HG03460 (cell line): ENCODE measurements at regions not wholly inside any gene's neighbourhood (a gene's known extent, or its start where the extent isn't known, plus 50 kb on each side); places are given as distances from the start of the nearest gene placed in this dataset.

ENCODE experiments used
- ATAC-seq: cut with Tn5 transposase; IDR thresholded peaks from one replicate; pipeline ENCODE4 v1.9.1; 2021; ENCODE audit not compliant: unreplicated experiment

DNA sequence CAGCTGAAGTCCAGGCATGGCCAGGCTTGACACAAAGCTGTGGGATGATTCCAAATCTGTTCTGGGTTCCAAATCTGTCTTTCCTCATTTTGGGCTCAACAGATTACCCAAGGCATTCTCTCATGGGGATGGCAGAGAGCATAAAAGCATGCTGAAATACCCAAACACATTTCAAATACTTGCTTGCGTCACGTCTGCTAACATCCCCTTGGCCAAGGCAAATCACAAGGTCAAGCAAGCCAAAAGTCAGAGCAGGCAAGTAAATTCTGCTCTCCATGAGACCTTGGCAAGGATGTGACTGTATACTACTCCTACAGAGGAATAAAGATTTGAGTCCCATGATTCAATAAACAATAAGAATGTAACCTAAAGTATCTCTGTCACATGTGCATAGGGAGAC, 306.7 kb downstream of the EPB41L4A start:
- ATAC-seq: no peak

DNA sequence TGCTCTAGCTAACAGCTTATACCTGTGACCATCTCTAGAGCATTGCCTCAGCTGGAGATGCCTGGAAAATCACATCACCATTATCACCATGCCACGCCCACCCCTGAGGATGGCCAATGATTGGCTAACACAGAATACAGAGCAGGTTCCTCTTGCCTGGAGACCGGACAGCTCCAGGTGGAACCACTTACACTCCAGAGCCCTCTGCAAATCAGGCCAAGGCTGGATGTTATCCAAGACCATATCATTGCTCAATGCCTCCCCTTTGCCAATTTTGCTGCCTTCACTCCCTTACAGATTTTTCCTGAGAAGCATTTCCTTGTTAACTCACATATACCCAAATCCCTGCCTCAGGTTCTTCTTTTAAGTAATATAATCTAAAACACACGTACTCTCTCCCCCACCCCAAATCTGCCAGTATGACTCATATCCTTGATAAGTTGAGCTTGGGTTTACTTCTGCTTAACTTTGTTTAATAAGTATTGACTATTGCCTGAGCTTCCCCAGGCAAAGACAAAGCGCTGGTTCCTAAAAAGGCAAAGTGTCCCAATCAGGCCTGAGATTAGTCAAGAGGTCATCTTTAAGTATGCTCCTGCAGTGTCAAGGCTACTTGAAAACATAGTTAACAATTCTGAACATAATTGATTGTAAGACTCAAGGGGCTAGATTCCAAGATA, 309.6 kb downstream of the EPB41L4A start:
- ATAC-seq: no peak

DNA sequence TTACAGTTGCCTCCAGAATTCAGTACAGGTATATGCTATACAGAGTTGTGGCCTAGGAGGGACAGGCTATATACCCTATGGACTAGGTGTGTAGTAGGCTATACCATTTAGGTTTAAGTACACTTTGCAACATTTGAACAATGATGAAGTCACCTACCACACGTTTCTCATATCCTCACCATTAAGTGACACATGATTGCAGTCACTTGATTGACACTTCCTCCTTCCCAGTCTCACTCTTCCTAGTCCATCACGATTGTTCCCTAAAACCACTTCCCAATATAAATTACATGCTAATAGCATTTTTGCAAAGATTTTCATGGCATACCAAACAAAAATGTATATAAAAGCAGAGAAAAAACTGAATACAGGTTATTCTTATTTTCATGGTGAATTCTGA, 312.2 kb downstream of the EPB41L4A start:
- ATAC-seq: no peak

DNA sequence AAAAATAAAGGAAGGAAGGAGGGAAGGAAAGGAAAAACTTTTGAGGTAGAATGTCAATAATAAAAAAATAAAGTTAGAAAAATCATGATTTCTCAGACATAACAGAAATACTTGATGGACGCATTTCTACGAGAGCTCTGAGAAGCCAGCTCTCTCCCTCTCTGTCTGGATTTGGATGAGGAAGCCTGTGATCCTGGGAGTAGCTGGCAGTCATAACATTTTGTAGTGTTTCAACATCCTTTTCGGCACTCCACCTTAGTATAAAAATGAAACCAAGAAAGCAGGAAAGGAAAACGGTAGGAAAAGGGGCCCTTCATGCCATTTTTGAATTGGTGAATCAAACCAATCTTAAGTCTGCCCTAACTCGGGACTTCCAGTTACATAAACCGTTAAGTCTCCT, 321.3 kb downstream of the EPB41L4A start:
- ATAC-seq: no peak

DNA sequence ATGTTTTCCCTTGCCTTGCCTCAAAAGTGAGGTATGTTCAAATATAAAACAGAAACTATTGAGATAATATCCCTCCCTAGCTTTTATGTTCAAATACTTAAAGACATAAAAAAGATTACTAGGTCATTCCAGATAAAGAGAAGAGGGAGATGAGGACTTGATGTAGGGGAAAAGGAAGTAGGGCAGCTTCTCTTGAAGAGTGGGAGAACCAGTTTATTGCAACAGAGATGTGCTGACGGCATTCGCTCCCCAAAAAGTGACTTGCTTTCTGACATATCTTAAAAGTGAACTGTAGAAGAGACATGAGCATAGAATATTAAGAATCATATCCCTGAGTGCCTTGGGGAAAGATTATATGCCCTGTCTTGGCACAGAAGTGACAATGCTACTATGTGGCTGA, 330.2 kb upstream of the NREP start:
- no peak for ATAC-seq

DNA sequence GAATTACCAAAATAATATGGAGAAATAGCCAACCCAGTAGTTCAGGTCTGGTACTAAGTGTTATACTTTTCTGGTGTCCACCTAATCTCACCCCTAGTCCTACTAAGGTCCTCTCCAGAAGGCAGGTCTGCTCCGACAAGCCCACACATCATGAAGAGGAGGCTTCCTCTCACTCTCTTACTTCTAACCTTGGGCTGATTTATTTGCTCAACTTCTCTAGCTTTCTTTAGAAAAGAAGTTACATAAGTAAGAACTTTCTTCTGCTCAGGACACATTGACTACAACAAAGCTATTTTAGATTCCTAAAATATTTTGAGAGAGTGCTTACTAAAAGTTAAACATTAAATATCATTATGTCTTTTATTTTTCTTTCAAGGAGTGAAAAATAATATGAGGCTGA, 329.7 kb upstream of the NREP start:
- ATAC-seq: no peak

DNA sequence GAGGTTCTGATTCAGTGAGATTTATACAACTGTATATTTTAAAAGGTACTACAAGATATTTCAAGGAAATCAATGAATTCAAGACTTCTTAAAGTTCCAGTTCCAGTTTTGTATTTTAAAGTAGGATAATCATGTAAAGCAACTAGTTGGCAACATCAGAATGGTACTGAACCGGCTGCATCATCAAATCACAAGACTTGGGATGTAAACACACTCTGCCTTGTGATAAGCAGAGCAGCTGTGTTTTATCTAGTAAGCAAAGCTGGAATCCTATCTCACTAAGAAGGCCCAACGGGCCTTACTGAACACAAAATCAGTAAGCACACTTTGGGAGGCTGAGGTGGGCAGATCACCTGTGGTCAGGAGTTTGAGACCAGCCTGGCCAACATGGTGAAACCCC, 327.2 kb upstream of the NREP start:
- ATAC-seq: no peak

DNA sequence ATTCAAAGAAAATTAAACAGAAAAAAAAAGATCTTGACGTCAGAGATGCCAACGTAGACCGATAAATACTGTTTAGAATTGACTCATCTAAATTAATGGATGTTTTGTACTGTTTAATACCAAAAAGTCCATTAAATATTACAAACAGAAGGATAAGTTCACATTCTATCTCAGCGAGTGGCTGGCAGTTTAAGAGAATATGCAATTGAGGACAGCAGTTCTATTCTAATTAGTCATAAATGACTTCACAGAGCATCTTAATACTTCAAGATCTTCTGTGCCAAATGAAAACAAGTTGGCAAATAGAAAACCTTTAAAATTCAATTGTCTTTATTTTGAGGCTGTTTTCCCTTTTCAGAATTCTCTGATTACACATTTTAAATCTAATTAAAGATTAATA, 326.6 kb upstream of the NREP start:
- no peak for ATAC-seq

DNA sequence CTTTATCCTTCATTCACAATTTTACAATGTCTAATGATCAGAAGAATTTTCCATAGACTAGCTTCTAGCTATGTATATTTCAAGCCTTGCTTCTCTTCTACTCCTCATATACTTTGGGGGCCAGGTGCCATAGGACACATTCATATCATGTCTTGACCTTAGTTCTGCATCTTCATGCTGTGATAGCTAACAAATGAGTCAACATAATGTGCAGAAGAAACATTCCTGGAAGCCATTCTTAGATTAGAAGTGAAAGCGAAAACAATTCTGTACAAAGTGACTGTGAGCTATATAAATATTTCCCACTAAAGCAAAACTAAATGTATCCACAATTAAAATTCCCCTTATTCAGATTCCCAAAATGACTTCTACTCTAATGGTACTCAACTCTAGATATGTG, 320.2 kb upstream of the NREP start:
- ATAC-seq: no peak

DNA sequence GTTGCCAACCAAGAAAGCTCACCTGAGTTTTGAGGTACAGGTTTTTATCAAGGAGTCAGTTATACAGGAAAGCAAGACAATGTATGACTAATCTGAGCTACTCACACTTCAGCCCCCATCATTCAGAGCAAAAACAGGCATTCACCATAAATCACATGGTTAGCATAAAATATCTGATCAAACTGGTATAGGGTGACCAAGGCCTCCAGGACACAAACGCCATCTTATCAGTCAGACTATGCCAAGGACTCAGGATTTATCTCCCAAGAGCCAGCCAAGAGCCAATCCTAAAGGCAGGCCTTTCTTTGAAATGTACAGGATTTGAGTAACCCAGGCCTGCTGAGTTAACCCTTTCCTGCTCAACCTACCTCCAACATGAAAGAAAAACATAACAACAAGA, 313.0 kb upstream of the NREP start:
- ATAC-seq: no peak

DNA sequence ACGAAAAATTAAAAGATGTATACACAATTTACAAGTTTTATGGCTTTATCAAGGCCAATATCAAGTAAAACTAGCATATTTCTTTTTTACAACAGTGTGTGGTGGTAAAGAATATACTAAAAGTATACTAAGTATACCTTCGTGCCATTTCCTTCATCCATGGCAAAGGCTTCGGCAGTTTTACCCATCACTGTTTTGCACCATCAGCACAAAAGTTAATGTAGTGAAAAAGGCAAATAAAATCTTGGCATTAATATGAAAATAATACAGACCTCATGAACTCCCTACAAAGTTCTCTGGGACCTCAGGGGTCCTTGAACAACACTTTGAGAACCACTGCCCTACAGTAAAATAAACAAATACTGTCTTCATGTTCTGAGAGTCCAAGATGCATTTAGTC, 312.3 kb upstream of the NREP start:
- no peak for ATAC-seq

DNA sequence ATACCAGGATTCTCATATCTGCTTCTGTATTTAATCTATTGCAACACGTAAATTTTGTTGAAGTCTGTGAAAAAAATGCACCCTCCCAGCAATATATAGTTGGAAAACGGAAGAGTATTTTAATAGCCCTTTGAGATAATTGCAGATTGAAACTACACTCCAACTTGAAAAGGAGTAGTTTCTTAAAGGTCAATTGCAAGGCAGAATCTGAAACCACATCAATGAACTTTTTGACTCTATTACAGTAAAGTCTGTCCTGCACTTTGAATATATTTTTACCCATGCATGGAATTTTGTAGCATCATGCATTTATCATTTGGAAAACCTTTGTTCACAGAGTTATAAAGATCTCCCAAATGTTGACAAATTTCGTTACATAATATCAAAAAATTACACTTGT, 311.6 kb upstream of the NREP start:
- no peak for ATAC-seq

DNA sequence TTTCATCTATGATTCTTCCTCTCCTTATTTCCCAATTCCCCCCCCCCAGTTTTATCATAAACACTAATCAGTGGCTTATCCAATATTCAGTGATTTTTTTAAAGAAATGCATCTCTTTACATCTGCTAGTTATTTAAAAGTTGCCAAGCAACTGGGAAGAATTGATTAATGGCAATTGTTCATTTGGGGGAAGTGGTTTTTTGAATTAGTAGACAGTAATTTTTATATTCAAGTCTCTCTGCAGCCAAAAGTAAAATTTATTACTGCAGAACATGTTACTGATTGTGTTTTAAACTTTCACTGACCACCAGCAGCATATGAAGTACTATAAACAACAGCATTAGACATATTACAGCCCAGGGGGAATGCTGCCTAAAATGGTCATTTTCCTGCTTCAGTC, 308.8 kb upstream of the NREP start:
- ATAC-seq: no peak

DNA sequence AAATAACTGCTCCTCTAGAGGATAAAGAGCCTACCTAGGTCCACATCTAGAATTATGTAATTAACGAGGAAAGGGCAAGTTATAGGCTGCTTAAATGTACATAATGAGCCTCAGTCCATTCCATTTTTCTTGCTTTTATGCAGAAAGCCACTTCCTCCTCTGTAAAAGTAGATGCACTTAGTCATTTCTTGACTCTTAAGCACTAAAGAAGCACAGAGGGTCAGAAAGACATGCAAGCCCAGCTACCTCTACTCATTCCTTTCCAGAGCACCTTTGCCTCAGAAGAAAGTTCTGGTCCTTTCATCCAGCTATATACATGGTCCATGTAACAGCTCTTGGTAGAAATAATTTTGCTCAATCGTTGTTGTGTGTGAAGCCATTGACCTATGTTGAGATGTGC, 308.0 kb upstream of the NREP start:
- ATAC-seq: no peak

DNA sequence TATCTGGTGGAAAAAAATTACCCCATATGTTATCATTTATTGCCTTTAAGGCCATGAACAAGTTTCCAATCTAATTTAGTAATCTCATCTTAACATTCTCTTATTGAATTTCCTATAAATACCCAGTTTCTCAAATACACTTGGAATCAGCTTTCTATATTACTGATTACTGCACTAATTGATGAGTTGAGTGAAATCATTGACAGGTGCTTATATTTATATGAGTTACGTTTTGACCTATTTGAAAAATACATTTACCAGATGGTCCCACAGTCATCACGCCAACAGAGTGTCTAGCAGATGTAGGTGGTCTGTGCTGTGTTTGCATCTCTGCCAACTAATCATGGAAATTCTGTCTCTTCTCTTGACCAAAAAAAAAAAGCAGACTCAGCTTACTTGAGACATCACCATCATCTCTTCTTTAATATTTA, 307.3 kb upstream of the NREP start:
- no peak for ATAC-seq

DNA sequence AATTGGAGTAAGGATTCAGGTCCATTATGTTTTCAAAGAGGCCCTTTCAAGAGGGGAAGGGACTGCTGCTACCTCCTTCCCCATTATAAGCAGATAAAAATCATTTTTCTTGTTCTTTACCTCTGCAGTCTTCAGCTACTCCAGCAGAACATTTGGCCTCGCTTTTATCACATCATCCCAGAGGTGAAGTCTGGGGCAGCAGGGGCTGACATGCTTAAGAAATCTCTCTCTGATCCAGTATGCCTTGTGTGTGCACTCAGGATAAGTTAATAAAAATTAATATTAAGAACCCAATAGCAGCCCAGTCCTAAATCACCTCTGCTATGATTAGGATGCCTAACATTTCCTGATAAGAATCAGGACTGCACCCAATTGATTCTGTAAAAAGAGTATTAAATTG, 306.9 kb upstream of the NREP start:
- ATAC-seq: no peak

DNA sequence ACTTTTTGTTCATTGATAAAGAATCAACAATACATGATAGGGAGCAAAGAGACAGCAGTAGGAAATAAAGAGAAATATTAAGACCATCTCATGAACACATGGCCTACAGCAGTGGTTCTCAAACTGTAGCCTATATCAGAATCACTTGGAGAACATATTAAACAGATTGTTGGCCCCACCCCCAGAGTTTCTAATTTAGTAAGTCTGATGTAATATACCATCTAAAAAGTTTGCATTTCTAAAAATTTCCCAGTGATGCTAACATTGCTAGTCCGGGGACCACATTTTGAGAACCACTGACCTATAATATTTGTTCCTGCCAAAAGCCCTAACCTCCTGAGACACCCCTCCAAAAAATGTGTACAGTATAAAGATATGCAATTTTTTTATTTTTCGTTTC, 306.2 kb upstream of the NREP start:
- no peak for ATAC-seq

DNA sequence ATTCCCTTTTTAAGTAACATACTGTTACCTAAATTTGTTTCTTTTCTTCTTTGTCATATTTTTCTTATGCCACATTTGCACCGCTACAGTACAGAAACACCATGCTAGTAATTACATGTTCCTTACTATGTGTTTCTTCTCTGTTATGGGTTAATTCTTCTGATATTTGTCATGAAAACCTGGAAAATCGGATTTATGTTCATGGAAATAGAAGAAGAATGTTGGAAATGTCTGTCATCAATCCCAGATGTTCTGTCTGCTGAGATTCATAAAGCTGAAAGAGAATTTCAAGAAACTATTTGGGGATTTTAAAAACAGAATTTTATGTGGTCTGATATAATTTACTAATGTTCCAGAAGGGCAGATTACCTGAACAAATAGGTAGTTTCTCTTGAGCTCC, 305.2 kb upstream of the NREP start:
- ATAC-seq: no peak

DNA sequence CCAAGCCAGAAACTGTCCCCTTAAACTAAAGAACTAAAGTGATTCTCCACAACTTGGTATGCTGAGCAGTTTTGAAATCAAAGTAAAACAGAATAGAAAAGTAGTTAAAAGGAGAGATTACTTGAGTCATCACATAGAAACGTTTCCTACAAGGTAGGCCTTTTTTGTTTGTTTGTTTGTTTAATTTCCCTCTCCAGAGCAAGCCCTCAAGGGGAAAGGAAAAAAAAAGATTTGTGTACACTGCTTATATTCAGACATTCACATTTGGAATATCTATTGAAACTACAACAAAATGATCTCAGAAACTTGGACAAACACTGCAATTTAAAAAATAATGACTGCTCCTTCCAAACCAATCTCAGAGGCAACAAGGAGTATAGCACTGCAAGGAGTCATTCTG, 304.7 kb upstream of the NREP start:
- no peak for ATAC-seq

DNA sequence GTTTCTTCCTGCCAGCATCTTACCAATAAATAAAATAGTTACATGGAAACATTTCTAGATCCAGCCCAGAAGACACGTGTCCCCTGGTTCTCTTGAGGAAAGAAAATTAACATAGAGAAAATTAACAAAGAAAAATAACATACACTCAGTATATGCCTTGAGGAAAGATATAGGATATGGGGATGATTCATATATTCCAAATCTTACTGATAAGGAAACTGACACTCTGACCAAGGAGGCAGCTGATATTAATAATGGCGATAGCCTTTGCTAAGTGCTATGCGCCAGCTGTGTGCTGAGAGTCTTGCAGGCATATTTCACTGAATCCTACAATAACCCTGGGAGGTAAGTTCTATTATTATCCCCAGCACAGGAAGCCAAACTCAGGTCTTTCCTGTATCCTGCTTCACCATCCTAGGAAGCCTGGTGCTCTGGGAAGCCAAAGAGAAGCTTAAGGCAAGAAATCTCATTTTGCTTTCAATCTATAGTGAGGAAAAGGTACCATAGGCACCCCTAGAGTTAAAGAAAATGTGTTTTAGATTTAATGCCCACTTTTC, 302.7 kb upstream of the NREP start:
- ATAC-seq: no peak

DNA sequence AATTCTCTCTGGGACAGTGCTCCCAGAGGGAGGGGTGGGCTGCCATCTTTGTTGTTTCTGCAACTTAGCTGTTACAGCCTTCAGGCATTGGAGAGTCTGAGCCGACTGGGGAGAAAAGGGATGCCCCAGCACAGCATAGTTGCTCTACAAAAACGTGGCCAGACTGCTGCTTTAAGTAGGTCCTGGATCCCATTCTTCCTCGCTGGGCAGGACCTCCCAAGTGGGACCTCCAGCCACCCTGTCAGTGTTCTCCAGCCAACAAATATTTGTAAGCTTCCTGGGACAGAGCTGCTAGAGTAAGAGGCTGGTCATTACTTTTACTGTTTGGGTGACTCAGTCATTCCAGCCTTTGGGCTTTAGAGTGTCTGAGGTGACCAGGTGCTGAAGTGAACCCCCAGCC, 292.7 kb upstream of the NREP start:
- ATAC-seq: no peak

DNA sequence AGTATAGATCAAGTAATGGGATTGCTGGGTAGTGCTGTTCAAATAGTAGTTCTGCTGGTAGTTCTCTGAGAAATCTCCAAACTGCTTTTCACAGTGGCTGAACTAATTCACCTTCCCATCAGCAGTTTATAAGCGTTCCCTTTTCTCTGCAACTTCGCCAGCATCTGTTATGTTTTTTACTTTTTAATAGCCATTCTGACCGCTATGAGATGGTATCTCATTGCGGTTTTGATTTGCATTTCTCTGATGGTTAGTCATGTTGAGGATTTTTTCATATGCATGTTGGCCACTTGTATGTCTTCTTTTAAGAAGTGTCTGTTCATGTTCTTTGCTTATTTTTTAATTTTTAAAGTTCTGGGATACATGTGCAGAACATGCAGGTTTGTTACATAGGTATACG, 279.2 kb upstream of the NREP start:
- ATAC-seq: no peak

DNA sequence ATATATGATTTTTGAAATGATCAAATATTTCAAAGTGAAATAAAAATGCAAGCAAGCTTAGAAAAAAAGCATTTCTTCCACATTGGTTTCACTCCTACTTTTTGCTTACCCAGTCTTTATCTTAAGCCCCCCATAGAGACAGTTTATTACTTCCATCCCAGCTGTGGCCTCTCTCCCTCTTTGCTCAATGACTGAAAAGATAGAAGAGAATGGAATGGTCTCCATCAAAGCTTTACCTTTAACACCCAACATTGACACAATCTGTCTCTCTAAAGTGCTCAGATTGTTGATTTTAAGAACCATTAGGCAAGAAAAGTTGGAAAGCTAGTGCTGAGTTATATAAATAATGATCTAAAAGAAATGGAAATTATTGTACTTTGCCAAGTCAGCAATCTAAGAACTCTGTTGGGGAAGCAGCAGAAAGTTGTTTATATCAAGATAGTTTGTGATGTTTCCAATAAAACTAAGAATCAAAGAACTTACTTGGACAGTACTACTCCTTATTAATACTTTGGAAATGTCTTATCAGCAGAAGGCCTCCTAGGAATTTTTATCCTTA, 277.5 kb upstream of the NREP start:
- ATAC-seq: no peak
